VCaP (cell line): ENCODE measurements at regions not wholly inside any gene's neighbourhood (a gene's known extent, or its start where the extent isn't known, plus 50 kb on each side); places are given as distances from the start of the nearest gene placed in this dataset.

Experiments
- H3K27ac ChIP-seq: fragments of 450-650 bp; 2 replicates; pipeline ENCODE4 v1.5.1; 2017
- CTCF ChIP-seq: fragments of 450-650 bp; conservative IDR thresholded peaks from 2 replicates; pipeline ENCODE4 v1.5.1; 2017; ENCODE audit warnings: mild to moderate bottlenecking, moderate library complexity

GRCh38 chr5:44868541-44868940 is 59.8 kb downstream of the MRPS30 start:
- TF ChIP-seq CTCF: no peak
- no peak overlapping the region for H3K27ac ChIP-seq

- no peak overlapping the region for H3K27ac ChIP-seq
- no peak for TF ChIP-seq CTCF
Measured at GRCh38 chr5:44869928-44870327, 61.2 kb downstream of the MRPS30 start.

DNA sequence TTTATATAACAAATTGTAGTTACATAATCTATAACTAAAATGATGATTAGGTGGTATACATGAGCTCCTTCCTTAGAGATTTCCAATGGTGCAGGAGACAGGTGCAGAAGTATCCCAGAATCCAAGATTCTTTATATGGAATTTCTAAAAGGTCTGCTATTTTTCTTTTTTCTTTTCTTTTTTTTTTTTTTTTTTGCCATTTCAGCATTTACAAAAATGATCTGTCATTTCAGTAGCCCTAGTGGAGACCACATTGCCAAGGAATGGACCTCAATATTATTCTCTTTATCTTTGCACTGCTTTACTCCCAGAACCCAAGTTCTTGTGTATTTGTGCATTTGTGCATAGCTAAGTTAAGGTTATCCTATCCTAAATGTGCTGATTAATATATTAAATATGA is 61.7 kb downstream of the MRPS30 start:
- TF ChIP-seq CTCF: no peak
- H3K27ac ChIP-seq: no peak overlapping the region

DNA sequence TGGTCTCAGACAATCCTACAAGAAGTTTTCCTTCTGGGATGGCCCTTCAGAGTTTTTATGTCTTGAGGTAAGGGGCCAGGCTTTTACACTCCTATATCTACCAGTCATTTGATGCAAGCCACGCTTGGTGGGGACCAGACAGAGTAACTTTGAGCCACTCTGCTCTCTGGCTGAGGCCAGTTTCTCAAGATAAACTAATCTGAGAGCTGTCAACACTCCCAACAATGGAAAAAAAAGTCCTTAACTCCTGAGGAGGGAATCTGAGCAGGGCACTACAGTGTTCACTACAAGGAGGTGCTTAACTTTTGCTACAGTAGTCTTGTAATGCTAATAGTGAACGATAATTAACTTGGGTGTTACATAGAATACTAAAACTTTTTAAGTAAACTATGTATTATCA is 62.7 kb downstream of the MRPS30 start:
- TF ChIP-seq CTCF: no peak
- H3K27ac ChIP-seq: no peak overlapping the region

GRCh38 chr5:44875661-44876605 is 67.2 kb downstream of the MRPS30 start:
- no peak for TF ChIP-seq CTCF
- no peak overlapping the region for H3K27ac ChIP-seq

GRCh38 chr5:44881266-44881665 is 72.5 kb downstream of the MRPS30 start:
- no peak for TF ChIP-seq CTCF
- H3K27ac ChIP-seq: no peak overlapping the region

- TF ChIP-seq CTCF: no peak
Measured at GRCh38 chr5:44884036-44884435, 75.3 kb downstream of the MRPS30 start.

More at GRCh38 chr5:44884036-44884435, 75.3 kb downstream of the MRPS30 start:
- H3K27ac ChIP-seq: no peak overlapping the region
